ENCODE measurements at regions not wholly inside any gene's neighbourhood (a gene's known extent, or its start where the extent isn't known, plus 50 kb on each side); places are given as distances from the start of the nearest gene placed in this dataset.

DNA sequence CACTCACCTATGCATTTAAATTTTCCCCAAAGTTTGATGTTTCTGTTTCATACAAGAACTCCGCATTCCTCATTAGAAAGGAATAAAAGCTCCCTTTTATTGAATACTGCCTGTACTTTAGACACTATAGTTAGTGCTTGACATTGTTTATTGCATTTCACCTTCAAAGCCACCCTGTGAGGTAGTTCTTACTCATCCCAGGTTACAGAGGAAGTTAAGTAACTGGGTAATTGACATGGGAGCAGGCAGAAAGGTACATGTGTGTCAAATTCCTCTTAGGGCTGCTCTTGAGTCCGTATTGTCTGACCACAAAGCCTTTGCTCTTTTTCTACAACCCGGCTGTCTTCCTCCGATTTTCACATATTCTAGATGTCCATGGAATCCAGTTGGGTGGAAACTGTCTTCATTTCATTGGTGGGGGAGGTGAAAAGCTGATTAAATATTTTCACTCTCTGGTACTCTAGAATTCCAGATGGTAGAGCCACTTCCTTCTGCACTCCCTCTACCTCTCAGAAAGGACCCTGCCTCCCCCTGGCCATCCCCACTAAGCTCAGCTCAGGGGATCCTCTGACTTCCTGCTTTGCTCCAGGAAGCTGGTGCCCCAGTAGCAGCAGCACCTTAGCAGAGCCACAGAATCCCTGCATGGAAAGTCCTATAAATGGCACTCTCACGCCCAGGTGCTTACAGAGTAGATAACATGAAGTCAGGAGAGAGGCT lies 319.2 kb downstream of the LRATD1 start:
- Mint-ChIP-seq H3K4me1 (no peaks in the 10 kb centered on the region), H3K27me3 (ENCODE audit: low read depth) (no peaks in the 10 kb centered on the region), H3K36me3 (ENCODE audit: low read depth) (no peaks in the 10 kb centered on the region), H3K9me3 (no peaks in the 10 kb centered on the region), H3K4me3 (no peak overlapping the region), H3K27ac (no peak overlapping the region)
- TF ChIP-seq, protein P1, sequence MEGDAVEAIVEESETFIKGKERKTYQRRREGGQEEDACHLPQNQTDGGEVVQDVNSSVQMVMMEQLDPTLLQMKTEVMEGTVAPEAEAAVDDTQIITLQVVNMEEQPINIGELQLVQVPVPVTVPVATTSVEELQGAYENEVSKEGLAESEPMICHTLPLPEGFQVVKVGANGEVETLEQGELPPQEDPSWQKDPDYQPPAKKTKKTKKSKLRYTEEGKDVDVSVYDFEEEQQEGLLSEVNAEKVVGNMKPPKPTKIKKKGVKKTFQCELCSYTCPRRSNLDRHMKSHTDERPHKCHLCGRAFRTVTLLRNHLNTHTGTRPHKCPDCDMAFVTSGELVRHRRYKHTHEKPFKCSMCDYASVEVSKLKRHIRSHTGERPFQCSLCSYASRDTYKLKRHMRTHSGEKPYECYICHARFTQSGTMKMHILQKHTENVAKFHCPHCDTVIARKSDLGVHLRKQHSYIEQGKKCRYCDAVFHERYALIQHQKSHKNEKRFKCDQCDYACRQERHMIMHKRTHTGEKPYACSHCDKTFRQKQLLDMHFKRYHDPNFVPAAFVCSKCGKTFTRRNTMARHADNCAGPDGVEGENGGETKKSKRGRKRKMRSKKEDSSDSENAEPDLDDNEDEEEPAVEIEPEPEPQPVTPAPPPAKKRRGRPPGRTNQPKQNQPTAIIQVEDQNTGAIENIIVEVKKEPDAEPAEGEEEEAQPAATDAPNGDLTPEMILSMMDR (IDR thresholded peaks at IDR 0.05; ENCODE audit: unreplicated experiment in 3 of 3) = no peak

DNA sequence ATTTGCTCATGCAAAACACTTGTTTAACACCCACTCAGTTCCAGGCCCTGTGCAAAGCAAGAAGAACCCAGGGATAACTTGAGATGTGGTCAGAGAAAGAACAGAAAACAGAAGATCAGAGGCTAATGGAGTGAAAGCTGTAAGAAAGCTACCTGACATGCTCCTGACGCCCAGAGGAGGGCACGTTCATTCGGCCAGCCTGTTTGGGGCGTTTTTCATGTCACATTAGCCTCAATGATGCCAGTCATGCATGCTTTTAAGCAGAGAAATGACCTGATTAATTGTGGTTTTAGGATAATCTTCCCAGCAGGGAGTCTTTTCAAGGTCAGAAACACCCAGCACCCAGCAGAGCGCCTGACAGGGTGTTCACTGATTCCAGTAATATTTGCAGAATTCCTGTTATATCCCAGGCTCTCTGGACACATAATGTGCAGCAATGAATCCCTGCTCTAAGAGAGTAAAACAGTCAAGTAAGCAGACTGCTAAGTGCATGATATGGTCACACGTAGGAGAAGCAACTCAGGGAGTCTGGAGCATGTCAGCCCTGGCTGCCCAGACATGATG lies 320.0 kb downstream of the LRATD1 start:
- Mint-ChIP-seq H3K4me1 (no peaks in the 10 kb centered on the region), H3K27me3 (ENCODE audit: low read depth) (peaks cover 3% of the 10 kb centered on the region), H3K36me3 (ENCODE audit: low read depth) (no peaks in the 10 kb centered on the region), H3K9me3 (no peaks in the 10 kb centered on the region), H3K27ac (no peak overlapping the region), H3K4me3 (no peak overlapping the region)
- TF ChIP-seq, protein P1 (IDR thresholded peaks at IDR 0.05; ENCODE audit: unreplicated experiment in 3 of 3) = no peak

DNA sequence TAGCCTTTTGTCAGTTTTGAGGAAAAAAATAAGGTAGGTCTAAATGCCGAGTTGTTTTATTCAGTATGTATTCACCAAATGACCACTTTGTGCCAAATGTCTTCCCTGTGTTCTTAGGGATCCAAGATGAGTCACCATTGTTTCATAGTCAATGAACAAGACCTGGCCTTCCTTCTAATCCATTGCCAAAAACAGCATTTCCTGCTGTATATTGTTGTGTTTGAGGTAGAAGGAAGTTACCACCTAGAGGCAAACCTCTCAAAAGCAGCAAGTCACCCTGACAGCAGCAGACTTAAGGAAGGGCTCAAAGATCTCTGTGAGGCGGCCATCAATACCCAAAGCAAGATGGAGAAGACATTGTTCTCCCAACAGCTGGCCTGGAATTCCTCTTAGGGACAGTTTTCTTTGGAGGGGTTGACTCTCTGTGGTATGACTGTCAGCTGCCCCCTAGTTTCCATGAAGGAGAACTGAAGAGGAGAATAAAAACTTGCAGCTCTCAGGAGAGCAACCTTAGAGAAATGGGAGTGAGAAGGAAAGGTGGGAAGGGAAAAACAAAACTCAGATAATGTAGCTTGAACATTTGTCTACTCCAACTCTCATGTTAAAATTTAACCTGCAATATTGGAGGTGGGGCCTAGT lies 328.3 kb downstream of the LRATD1 start:
- Mint-ChIP-seq H3K27ac (no peak overlapping the region), H3K4me3 (no peak overlapping the region), H3K27me3 (ENCODE audit: low read depth) (peaks cover 5% of the 10 kb centered on the region), H3K4me1 (no peaks in the 10 kb centered on the region), H3K9me3 (peaks cover 5% of the 10 kb centered on the region), H3K36me3 (ENCODE audit: low read depth) (no peaks in the 10 kb centered on the region)
- TF ChIP-seq, protein P1 (IDR thresholded peaks at IDR 0.05; ENCODE audit: unreplicated experiment in 3 of 3) = no peak

DNA sequence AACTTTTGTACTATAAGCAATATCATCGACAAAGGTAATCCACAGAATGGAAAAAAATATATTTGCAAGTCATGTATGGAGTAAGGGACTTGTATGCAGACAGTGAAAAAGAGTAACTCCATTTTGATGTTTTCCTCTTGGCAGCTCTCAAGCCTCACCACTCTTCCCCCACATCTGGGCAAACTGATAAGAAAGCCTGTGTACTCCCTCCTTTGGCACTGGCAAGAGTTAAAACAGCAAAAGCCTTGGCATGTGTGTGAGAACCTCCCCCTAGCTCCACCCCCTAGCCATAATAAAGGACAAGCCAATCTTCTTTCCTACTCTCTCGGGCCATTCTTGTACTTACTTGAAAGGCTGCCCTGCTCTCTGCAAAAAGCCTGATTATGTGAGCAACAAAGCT lies 335.2 kb downstream of the LRATD1 start:
- Mint-ChIP-seq H3K27me3 (ENCODE audit: low read depth) (no peaks in the 10 kb centered on the region), H3K27ac (no peak overlapping the region), H3K4me3 (no peak overlapping the region), H3K36me3 (ENCODE audit: low read depth) (no peaks in the 10 kb centered on the region), H3K9me3 (no peaks in the 10 kb centered on the region), H3K4me1 (no peaks in the 10 kb centered on the region)
- TF ChIP-seq, protein P1 (IDR thresholded peaks at IDR 0.05; ENCODE audit: unreplicated experiment in 3 of 3) = no peak

DNA sequence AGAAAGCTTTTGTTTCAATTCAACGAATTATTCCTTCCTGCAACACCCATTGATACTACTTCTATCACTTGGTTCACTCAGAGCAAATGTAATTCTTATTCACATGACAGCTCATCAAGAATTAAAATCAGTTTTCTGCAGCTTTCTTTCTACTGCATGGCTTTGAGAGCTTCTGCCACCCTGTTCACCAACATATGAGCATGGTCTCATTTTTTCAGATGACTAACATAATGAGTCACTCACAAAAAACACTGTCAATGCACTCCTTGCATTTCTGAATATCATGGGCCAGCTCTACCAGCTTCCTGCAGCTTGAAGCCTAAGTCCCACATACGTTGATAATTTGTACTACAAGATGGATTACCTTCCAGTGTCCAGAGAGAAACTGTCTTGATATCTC lies 342.9 kb downstream of the LRATD1 start:
- H3K27ac Mint-ChIP-seq = no peak overlapping the region
- H3K4me3 Mint-ChIP-seq = no peak overlapping the region
- TF ChIP-seq, protein P1 (IDR thresholded peaks at IDR 0.05; ENCODE audit: unreplicated experiment in 3 of 3) = no peak
- H3K4me1 Mint-ChIP-seq = peaks cover 29% of the 10 kb centered on the region
- H3K27me3 Mint-ChIP-seq (ENCODE audit: low read depth) = no peaks in the 10 kb centered on the region
- H3K9me3 Mint-ChIP-seq = no peaks in the 10 kb centered on the region
- H3K36me3 Mint-ChIP-seq (ENCODE audit: low read depth) = no peaks in the 10 kb centered on the region
